RWPE2 (cell line): ENCODE measurements at regions not wholly inside any gene's neighbourhood (a gene's known extent, or its start where the extent isn't known, plus 50 kb on each side); places are given as distances from the start of the nearest gene placed in this dataset.

ENCODE experiments used
- ATAC-seq: fragments of 200-7000 bp; cut with Tn5 transposase; 3 replicates; pipeline ENCODE4 v1.9.1; 2021; ENCODE audit warnings: low read depth
- DNase-seq: peaks from one replicate; pipeline ENCODE4 v3.0.0-alpha.2; 2020; ENCODE audit warnings: low spot score
- H3K27ac ChIP-seq: fragments of 450-650 bp; 2 replicates; pipeline ENCODE4 v1.5.1; 2017; ENCODE audit warnings: mild to moderate bottlenecking; ENCODE audit not compliant: poor library complexity, severe bottlenecking
- H3K27me3 ChIP-seq: fragments of 250-450 bp; sonication (Bioruptor Pico); 2 replicates; pipeline ENCODE4 v1.5.1; 2021; ENCODE audit warnings: mild to moderate bottlenecking, moderate library complexity; ENCODE audit not compliant: insufficient read depth, poor library complexity, severe bottlenecking
- H3K36me3 ChIP-seq: fragments of 250-450 bp; sonication (Bioruptor Pico); 2 replicates; pipeline ENCODE4 v1.5.1; 2020; ENCODE audit warnings: low read depth, mild to moderate bottlenecking, moderate library complexity
- H3K4me1 ChIP-seq: fragments of 250-450 bp; sonication (Bioruptor Pico); 2 replicates; pipeline ENCODE4 v1.5.1; 2021; ENCODE audit warnings: mild to moderate bottlenecking, moderate library complexity; ENCODE audit not compliant: insufficient read depth, poor library complexity, severe bottlenecking
- H3K4me3 ChIP-seq: fragments of 250-450 bp; sonication (Bioruptor Pico); 2 replicates; pipeline ENCODE4 v1.5.1; 2021; ENCODE audit warnings: mild to moderate bottlenecking, moderate library complexity; ENCODE audit not compliant: severe bottlenecking
- H3K9me3 ChIP-seq: fragments of 250-450 bp; sonication (Bioruptor Pico); 2 replicates; pipeline ENCODE4 v1.5.1; 2021; ENCODE audit warnings: mild to moderate bottlenecking, moderate library complexity; ENCODE audit not compliant: severe bottlenecking
- CTCF ChIP-seq: fragments of 450-650 bp; IDR thresholded peaks from one replicate; pipeline ENCODE4 v1.5.1; 2017; ENCODE audit warnings: mild to moderate bottlenecking, moderate library complexity; ENCODE audit not compliant: poor library complexity, severe bottlenecking

DNA sequence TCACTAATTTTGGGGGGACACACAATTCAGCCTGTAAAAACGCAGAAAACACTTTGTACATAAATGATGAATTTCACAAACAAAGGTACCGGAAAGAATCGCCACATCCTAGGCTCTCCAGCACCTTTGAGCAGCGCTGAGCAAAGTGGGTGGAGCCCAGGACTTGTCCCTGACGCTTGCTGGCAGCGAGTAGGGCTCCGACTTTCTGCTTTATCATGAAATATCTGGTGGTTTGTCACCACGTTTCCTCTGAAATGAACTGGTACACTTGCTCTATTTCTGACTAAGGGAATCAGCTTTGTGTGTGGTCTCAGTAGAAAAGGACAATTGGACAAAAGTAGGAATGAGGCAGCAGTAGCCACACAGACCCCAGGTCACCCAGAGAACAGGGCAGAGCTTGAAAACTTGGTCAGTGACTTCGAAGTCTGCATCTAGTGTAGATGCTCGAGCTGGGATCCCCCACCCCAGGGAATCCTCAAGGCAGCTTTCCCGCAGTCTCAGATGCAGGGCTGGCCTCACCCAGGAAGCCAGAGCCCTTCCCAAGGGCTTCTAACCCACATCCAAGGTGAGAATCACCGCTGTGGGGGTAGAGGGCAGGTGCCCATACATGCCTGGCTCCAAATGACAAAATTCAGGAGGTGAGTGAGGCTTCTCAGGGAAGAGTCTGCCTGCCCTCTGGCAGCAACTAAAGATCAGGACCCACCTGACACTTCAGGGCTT is 85.3 kb upstream of the SOX1 start:
- DNase-seq (no peak), ATAC-seq (no peak)
- Histone ChIP-seq H3K9me3 (no peaks in the 10 kb centered on the region), H3K27ac (no peak overlapping the region), H3K27me3 (peaks cover 3% of the 10 kb centered on the region), H3K4me1 (no peaks in the 10 kb centered on the region), H3K36me3 (no peaks in the 10 kb centered on the region), H3K4me3 (no peak overlapping the region)
- no peak for TF ChIP-seq CTCF

DNA sequence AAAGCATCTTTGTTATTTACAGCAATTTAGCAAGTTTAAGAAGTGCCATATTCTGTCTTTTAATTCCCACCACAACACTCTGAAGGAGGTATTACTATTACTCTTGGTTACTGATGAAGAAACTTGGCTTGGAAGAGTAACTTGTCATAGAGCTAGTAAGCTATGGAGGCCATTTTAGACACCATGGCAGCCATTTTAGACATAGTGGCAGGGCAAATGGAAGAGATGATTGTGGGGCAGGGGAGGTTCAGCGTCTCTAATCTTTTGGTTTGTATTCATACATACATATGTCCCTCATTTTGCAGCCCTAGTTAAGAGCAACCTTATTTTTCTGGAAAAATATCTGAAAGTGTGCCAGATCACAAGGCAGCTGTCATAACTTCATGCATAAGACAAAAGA is 82.6 kb upstream of the SOX1 start:
- ATAC-seq (no peak), DNase-seq (no peak)
- Histone ChIP-seq H3K27me3 (peaks cover 3% of the 10 kb centered on the region), H3K4me3 (no peak overlapping the region), H3K9me3 (no peaks in the 10 kb centered on the region), H3K27ac (no peak overlapping the region), H3K4me1 (no peaks in the 10 kb centered on the region), H3K36me3 (no peaks in the 10 kb centered on the region)
- no peak for TF ChIP-seq CTCF

DNA sequence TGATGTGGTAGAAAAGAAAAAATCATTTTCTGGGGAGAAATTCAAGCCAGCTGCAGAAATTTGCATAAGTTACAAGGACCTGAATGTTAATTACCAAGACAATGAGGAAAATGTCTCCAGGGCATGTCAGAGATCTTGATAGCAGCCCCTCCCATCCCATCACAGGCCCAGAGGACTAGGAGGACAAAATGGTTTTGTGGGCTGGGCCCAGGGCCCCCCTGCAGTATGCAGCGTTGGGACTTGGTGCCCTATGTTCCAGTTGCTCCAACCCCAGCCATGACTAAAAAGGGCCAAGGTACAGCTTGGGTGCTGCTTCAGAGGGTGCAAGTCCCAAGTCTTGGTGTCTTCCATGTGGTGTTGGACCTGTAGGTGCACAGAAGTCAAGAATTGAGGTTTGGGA is 76.6 kb upstream of the SOX1 start:
- Histone ChIP-seq H3K27me3 (no peaks in the 10 kb centered on the region), H3K4me3 (no peak overlapping the region), H3K4me1 (no peaks in the 10 kb centered on the region), H3K9me3 (no peaks in the 10 kb centered on the region), H3K27ac (no peak overlapping the region), H3K36me3 (no peaks in the 10 kb centered on the region)
- ATAC-seq, result no peak
- no peak for TF ChIP-seq CTCF
- DNase-seq, result no peak

DNA sequence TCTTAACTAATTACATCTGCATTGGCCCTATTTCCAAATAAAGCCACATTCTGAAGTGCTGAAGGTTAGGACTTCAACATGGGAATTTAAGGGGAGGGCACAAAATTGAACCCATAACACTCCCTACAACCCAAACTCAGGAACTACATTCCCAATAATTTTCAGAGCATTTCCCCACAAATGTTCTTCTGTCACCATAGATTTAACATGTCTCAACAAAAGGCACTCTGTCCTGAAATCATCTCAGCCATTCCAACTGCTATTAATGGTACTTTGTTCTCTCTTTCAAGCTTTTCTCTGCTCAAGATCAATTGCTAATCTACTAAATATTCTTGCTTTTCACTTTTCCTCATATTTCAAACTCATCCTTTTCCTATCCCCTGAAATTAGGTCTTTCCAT is 74.0 kb upstream of the SOX1 start:
- Histone ChIP-seq H3K27ac (no peak overlapping the region), H3K4me3 (no peak overlapping the region), H3K27me3 (peaks cover 7% of the 10 kb centered on the region), H3K36me3 (no peaks in the 10 kb centered on the region), H3K9me3 (no peaks in the 10 kb centered on the region), H3K4me1 (no peaks in the 10 kb centered on the region)
- DNase-seq, result no peak
- ATAC-seq, result no peak
- TF ChIP-seq CTCF, result no peak

GRCh38 chr13:111993691-111994090 is 73.3 kb upstream of the SOX1 start:
- Histone ChIP-seq H3K27me3 (peaks cover 10% of the 10 kb centered on the region), H3K9me3 (no peaks in the 10 kb centered on the region), H3K4me3 (no peak overlapping the region), H3K27ac (no peak overlapping the region), H3K36me3 (no peaks in the 10 kb centered on the region), H3K4me1 (no peaks in the 10 kb centered on the region)
- TF ChIP-seq CTCF, result no peak
- DNase-seq, result no peak
- ATAC-seq, result no peak
